K562 (cell line): ENCODE measurements at regions not wholly inside any gene's neighbourhood (a gene's known extent, or its start where the extent isn't known, plus 50 kb on each side); places are given as distances from the start of the nearest gene placed in this dataset.

Experiments
- BMI1 ChIP-seq: fragments of 150-350 bp; IDR thresholded peaks from 2 replicates; pipeline ENCODE4 v1.6.1; 2014; ENCODE audit warnings: low read length
- C11orf30 ChIP-seq: fragments of 450-650 bp; IDR thresholded peaks from 2 replicates; pipeline ENCODE4 v1.6.1; 2016; ENCODE audit warnings: low read depth, mild to moderate bottlenecking
- E2F4 ChIP-seq: sonication (generic); formaldehyde crosslinking; IDR thresholded peaks from 2 replicates; pipeline ENCODE4 v1.8.0; 2022; ENCODE audit warnings: mild to moderate bottlenecking, low read depth, missing genetic modification reagents
- MCM7 ChIP-seq, 2 experiments: fragments of 450-650 bp; IDR thresholded peaks; 2 replicates each; pipeline ENCODE4 v1.6.1; 2016 to 2018
- MGA ChIP-seq: fragments of 450-650 bp; IDR thresholded peaks from 2 replicates; pipeline ENCODE4 v1.6.1; 2016; ENCODE audit warnings: mild to moderate bottlenecking, moderate library complexity
- POLR2B ChIP-seq: fragments of 450-650 bp; IDR thresholded peaks from 2 replicates; pipeline ENCODE4 v1.6.1; 2018; ENCODE audit warnings: low read depth; ENCODE audit not compliant: partially characterized antibody
- ZNF644 ChIP-seq: fragments of 200-800 bp; sonication (Bioruptor generic); IDR thresholded peaks from 2 replicates; pipeline ENCODE4 v1.6.1; 2016; ENCODE audit warnings: low read depth, missing genetic modification characterization, missing compliant biosample characterization

GRCh38 chr14:87186737-87187136 is 806.2 kb downstream of the GALC start (continued):
- TF ChIP-seq MGA (no peak), ZNF644 (tag) (no peak), C11orf30 (no peak), POLR2B (no peak), E2F4 (CRISPR knock-in tag) (no peak), MCM7 (IDR thresholded peaks at IDR 0.05) (no peak), BMI1 (no peak)
- TF ChIP-seq, all 486 proteins: peak for 0
